ENCODE measurements at regions not wholly inside any gene's neighbourhood (a gene's known extent, or its start where the extent isn't known, plus 50 kb on each side); places are given as distances from the start of the nearest gene placed in this dataset.
"Not testable (repeated sequence)": the region's sequence is repeated elsewhere in the genome, so short reads cannot be mapped to it uniquely, and the experiment has no call there.

- not testable (repeated sequence) for TF ChIP-seq CTCF (IDR thresholded peaks at IDR 0.05; ENCODE audit: poor library complexity); EZH2phosphoT487 (IDR thresholded peaks at IDR 0.05; ENCODE audit: low read depth, severe bottlenecking, unreplicated experiment); EZH2 (IDR thresholded peaks at IDR 0.05; ENCODE audit: borderline replicate concordance)
Measured at GRCh38 chr4:3961091-3961672, 195.0 kb downstream of the ADRA2C start.

All from hepatocyte (in vitro differentiated cells).